GM23338 (cell line): ENCODE measurements at regions not wholly inside any gene's neighbourhood (a gene's known extent, or its start where the extent isn't known, plus 50 kb on each side); places are given as distances from the start of the nearest gene placed in this dataset.
A peak's percentile ranks its signal among the peaks of the same experiment; 100 is the strongest.

Experiments
- ATAC-seq: fragments of 200-7000 bp; cut with Tn5 transposase; 3 replicates; pipeline ENCODE4 v1.9.1; 2020
- DNase-seq: peaks from one replicate; pipeline ENCODE4 v3.0.0-alpha.2; 2015; ENCODE audit warnings: low spot score
- H2AFZ ChIP-seq: fragments of 200-600 bp; sonication (generic); 2 replicates; pipeline ENCODE4 v1.8.0; 2016; ENCODE audit warnings: antibody characterized with exemption, mild to moderate bottlenecking, moderate library complexity
- H3F3A ChIP-seq: fragments of 200-600 bp; sonication (generic); replicated peaks from 2 replicates; pipeline ENCODE4 v1.8.0; 2017; ENCODE audit warnings: antibody characterized with exemption, mixed run types, low read depth
- H3K27ac ChIP-seq: fragments of 200-600 bp; sonication (generic); 2 replicates; pipeline ENCODE4 v1.6.1; 2016; ENCODE audit warnings: low read depth
- H3K27me3 ChIP-seq: fragments of 200-600 bp; sonication (generic); 2 replicates; pipeline ENCODE4 v1.8.0; 2016; ENCODE audit warnings: mild to moderate bottlenecking, mixed run types, moderate library complexity; ENCODE audit not compliant: insufficient read depth
- H3K36me3 ChIP-seq: fragments of 200-600 bp; sonication (generic); 2 replicates; pipeline ENCODE4 v1.8.0; 2016; ENCODE audit warnings: mild to moderate bottlenecking; ENCODE audit not compliant: insufficient read depth
- H3K4me1 ChIP-seq: fragments of 200-600 bp; sonication (generic); 2 replicates; pipeline ENCODE4 v1.8.0; 2016; ENCODE audit warnings: mild to moderate bottlenecking, moderate library complexity; ENCODE audit not compliant: insufficient read depth
- H3K4me2 ChIP-seq: fragments of 200-600 bp; sonication (generic); 2 replicates; pipeline ENCODE4 v1.7.1; 2017; ENCODE audit warnings: mixed run types
- H3K4me3 ChIP-seq: fragments of 200-600 bp; sonication (generic); 2 replicates; pipeline ENCODE4 v1.6.1; 2016; ENCODE audit warnings: mixed run types
- H3K79me2 ChIP-seq: fragments of 200-600 bp; sonication (generic); replicated peaks from 2 replicates; pipeline ENCODE4 v1.8.0; 2017; ENCODE audit warnings: mild to moderate bottlenecking; ENCODE audit not compliant: insufficient read depth
- H3K9me2 ChIP-seq: fragments of 200-600 bp; sonication (generic); 2 replicates; pipeline ENCODE4 v1.8.0; 2017; ENCODE audit not compliant: insufficient read depth
- H4K20me1 ChIP-seq: fragments of 200-600 bp; sonication (generic); replicated peaks from 2 replicates; pipeline ENCODE4 v1.8.0; 2017; ENCODE audit warnings: mild to moderate bottlenecking; ENCODE audit not compliant: insufficient read depth
- H3K27ac Mint-ChIP-seq: 2 replicates; pipeline ENCODE4 v1.8.0; 2020; ENCODE audit warnings: inconsistent platforms, mild to moderate bottlenecking, moderate library complexity, mixed read lengths
- H3K27me3 Mint-ChIP-seq: 3 replicates; pipeline ENCODE4 v1.8.0; 2022; ENCODE audit warnings: low read depth, mild to moderate bottlenecking, moderate library complexity, mixed read lengths, inconsistent platforms; ENCODE audit not compliant: insufficient read depth, poor library complexity
- H3K36me3 Mint-ChIP-seq: 3 replicates; pipeline ENCODE4 v1.8.0; 2021; ENCODE audit warnings: low read depth, mild to moderate bottlenecking, inconsistent platforms, moderate library complexity, mixed read lengths
- H3K4me1 Mint-ChIP-seq: 3 replicates; pipeline ENCODE4 v1.8.0; 2020; ENCODE audit warnings: mild to moderate bottlenecking, inconsistent platforms, mixed read lengths
- H3K4me3 Mint-ChIP-seq: 3 replicates; pipeline ENCODE4 v1.8.0; 2021; ENCODE audit warnings: moderate library complexity, mild to moderate bottlenecking, inconsistent platforms, mixed read lengths
- H3K9me3 Mint-ChIP-seq: 3 replicates; pipeline ENCODE4 v1.8.0; 2020; ENCODE audit warnings: moderate library complexity, mild to moderate bottlenecking, inconsistent platforms, mixed read lengths
- CREB1 ChIP-seq: fragments of 250-450 bp; sonication (Bioruptor Pico); IDR thresholded peaks from 2 replicates; pipeline ENCODE4 v1.5.0; 2020; ENCODE audit warnings: low read depth, mild to moderate bottlenecking, moderate library complexity
- ETS1 ChIP-seq: IDR thresholded peaks from 2 replicates; pipeline ENCODE4 v1.6.1; 2016; ENCODE audit warnings: antibody characterized with exemption
- EZH2 ChIP-seq: fragments of 200-600 bp; sonication (generic); IDR thresholded peaks from one replicate; pipeline ENCODE4 v1.8.0; 2017; ENCODE audit warnings: antibody characterized with exemption, mild to moderate bottlenecking, low read depth; ENCODE audit not compliant: unreplicated experiment
- EZH2phosphoT487 ChIP-seq: fragments of 200-600 bp; sonication (generic); IDR thresholded peaks from one replicate; pipeline ENCODE4 v1.8.1; 2018; ENCODE audit warnings: antibody characterized with exemption; ENCODE audit not compliant: unreplicated experiment
- JUNB ChIP-seq: IDR thresholded peaks from one replicate; pipeline ENCODE4 v1.6.1; 2016; ENCODE audit warnings: antibody characterized with exemption; ENCODE audit not compliant: unreplicated experiment
- NANOG ChIP-seq: IDR thresholded peaks from 2 replicates; pipeline ENCODE4 v1.6.1; 2016; ENCODE audit warnings: antibody characterized with exemption, borderline replicate concordance
- POLR2AphosphoS5 ChIP-seq: IDR thresholded peaks from 2 replicates; pipeline ENCODE4 v1.6.1; 2016; ENCODE audit warnings: antibody characterized with exemption, low read depth
- REST ChIP-seq: IDR thresholded peaks from one replicate; pipeline ENCODE4 v1.6.1; 2018; ENCODE audit warnings: antibody characterized with exemption; ENCODE audit not compliant: unreplicated experiment
- STAT1 ChIP-seq: IDR thresholded peaks from one replicate; pipeline ENCODE4 v1.6.1; 2016; ENCODE audit warnings: antibody characterized with exemption; ENCODE audit not compliant: unreplicated experiment
- ZNF114 ChIP-seq: fragments of 250-450 bp; sonication (Bioruptor Pico); IDR thresholded peaks from 2 replicates; pipeline ENCODE4 v1.5.0; 2020; ENCODE audit warnings: mild to moderate bottlenecking, moderate library complexity
- ZNF331 ChIP-seq: fragments of 250-450 bp; sonication (Bioruptor Pico); IDR thresholded peaks from 2 replicates; pipeline ENCODE4 v1.5.0; 2020; ENCODE audit warnings: low read depth, mild to moderate bottlenecking, moderate library complexity
- TF ChIP-seq, protein P1 (sequence below): fragments of 250-450 bp; sonication (Bioruptor Pico); IDR thresholded peaks from 2 replicates; pipeline ENCODE4 v1.5.0; 2020; ENCODE audit warnings: mild to moderate bottlenecking, moderate library complexity
- TF ChIP-seq, protein P2 (sequence below), 2 experiments: fragments of 200-600 bp in 1 of 2; sonication (generic) in 1 of 2; conservative IDR thresholded peaks; 2 replicates each; pipeline versions ENCODE4 v1.5.1 to v1.6.1; 2016 to 2017; ENCODE audit warnings: antibody characterized with exemption in 2 of 2, low read depth in 2 of 2, mild to moderate bottlenecking in 2 of 2, moderate library complexity in 1 of 2

DNA sequence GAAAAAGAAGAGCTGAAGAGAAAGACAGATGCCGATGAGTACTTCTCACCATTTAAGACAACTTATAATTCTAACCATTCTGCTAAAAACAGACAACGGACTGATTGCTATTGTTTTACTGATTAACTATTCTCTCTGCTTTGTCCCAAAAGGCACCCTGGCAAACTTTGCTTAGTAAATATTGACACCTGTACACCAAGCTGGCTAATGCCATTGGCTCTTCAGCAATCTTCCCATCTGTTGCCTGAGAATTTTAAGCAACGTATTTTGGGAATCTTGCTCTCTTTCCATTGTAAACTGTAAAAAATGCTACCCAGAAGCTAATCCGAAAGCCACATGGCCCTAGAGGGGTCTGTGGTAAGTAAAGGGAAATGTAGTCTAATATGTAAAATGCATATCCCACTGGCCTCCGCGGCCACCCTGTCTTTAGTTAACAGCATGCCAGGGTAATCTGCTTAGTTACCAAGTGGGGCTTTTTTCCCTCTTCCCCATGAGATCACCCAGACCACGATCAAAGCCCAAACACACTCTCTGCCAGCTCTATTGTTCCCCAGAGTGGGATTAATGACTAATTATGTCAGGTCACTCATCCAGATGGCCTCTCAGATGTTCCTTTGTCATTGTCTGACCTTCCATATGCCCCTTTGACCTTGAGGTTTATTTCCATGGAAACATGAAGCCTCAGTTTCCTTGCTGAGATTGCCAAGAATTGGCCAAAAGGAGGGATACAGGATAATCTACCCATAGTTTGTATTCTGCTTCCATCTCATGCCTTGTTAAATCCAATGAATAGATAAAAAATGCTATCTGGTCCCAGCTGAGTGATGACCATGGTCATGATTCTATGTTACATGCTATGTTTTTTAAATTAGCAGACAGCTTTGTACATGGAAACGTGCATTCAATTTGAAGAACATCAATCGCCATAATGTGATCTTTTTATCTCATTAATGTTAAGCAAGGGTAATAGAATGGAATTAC lies 216.4 kb upstream of the MCHR2 start:
- H3K4me3 Mint-ChIP-seq, result no peak overlapping the region
- no peak for ATAC-seq

More for the DNA sequence above, 216.4 kb upstream of the MCHR2 start:
- no peaks in the 10 kb centered on the region for H3K9me2 ChIP-seq
- no peak overlapping the region for H3K27ac ChIP-seq
- no peaks in the 10 kb centered on the region for H3F3A ChIP-seq
- H3K4me3 ChIP-seq, result no peak overlapping the region
- no peak overlapping the region for H3K27ac Mint-ChIP-seq
- no peaks in the 10 kb centered on the region for H3K27me3 ChIP-seq
- H3K36me3 ChIP-seq, result no peaks in the 10 kb centered on the region
- no peaks in the 10 kb centered on the region for H3K27me3 Mint-ChIP-seq
- H3K4me1 ChIP-seq, result 0 out of 2 replicates have a peak, but pooled peaks cover 4% of the 10 kb centered on the region
- no peak overlapping the region for H3K4me2 ChIP-seq
- no peaks in the 10 kb centered on the region for H3K36me3 Mint-ChIP-seq
- no peak for DNase-seq
- H3K9me3 Mint-ChIP-seq, result no peaks in the 10 kb centered on the region
- H2AFZ ChIP-seq, result 0 out of 2 replicates have a peak overlapping the region, but pooled peaks have one; percentile 48
- H3K79me2 ChIP-seq, result no peaks in the 10 kb centered on the region
- no peak for TF ChIP-seq REST
- TF ChIP-seq ZNF114 (CRISPR knock-in tag), result no peak
- TF ChIP-seq CREB1 (CRISPR knock-in tag), result no peak
- TF ChIP-seq, protein P1, sequence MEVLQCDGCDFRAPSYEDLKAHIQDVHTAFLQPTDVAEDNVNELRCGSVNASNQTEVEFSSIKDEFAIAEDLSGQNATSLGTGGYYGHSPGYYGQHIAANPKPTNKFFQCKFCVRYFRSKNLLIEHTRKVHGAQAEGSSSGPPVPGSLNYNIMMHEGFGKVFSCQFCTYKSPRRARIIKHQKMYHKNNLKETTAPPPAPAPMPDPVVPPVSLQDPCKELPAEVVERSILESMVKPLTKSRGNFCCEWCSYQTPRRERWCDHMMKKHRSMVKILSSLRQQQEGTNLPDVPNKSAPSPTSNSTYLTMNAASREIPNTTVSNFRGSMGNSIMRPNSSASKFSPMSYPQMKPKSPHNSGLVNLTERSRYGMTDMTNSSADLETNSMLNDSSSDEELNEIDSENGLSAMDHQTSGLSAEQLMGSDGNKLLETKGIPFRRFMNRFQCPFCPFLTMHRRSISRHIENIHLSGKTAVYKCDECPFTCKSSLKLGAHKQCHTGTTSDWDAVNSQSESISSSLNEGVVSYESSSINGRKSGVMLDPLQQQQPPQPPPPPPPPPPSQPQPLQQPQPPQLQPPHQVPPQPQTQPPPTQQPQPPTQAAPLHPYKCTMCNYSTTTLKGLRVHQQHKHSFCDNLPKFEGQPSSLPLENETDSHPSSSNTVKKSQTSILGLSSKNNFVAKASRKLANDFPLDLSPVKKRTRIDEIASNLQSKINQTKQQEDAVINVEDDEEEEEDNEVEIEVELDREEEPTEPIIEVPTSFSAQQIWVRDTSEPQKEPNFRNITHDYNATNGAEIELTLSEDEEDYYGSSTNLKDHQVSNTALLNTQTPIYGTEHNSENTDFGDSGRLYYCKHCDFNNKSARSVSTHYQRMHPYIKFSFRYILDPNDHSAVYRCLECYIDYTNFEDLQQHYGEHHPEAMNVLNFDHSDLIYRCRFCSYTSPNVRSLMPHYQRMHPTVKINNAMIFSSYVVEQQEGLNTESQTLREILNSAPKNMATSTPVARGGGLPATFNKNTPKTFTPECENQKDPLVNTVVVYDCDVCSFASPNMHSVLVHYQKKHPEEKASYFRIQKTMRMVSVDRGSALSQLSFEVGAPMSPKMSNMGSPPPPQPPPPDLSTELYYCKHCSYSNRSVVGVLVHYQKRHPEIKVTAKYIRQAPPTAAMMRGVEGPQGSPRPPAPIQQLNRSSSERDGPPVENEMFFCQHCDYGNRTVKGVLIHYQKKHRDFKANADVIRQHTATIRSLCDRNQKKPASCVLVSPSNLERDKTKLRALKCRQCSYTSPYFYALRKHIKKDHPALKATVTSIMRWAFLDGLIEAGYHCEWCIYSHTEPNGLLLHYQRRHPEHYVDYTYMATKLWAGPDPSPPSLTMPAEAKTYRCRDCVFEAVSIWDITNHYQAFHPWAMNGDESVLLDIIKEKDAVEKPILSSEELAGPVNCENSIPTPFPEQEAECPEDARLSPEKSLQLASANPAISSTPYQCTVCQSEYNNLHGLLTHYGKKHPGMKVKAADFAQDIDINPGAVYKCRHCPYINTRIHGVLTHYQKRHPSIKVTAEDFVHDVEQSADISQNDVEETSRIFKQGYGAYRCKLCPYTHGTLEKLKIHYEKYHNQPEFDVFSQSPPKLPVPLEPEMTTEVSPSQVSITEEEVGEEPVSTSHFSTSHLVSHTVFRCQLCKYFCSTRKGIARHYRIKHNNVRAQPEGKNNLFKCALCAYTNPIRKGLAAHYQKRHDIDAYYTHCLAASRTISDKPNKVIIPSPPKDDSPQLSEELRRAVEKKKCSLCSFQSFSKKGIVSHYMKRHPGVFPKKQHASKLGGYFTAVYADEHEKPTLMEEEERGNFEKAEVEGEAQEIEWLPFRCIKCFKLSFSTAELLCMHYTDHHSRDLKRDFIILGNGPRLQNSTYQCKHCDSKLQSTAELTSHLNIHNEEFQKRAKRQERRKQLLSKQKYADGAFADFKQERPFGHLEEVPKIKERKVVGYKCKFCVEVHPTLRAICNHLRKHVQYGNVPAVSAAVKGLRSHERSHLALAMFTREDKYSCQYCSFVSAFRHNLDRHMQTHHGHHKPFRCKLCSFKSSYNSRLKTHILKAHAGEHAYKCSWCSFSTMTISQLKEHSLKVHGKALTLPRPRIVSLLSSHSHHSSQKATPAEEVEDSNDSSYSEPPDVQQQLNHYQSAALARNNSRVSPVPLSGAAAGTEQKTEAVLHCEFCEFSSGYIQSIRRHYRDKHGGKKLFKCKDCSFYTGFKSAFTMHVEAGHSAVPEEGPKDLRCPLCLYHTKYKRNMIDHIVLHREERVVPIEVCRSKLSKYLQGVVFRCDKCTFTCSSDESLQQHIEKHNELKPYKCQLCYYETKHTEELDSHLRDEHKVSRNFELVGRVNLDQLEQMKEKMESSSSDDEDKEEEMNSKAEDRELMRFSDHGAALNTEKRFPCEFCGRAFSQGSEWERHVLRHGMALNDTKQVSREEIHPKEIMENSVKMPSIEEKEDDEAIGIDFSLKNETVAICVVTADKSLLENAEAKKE, result no peak
- no peak for TF ChIP-seq STAT1
- TF ChIP-seq, protein P2, sequence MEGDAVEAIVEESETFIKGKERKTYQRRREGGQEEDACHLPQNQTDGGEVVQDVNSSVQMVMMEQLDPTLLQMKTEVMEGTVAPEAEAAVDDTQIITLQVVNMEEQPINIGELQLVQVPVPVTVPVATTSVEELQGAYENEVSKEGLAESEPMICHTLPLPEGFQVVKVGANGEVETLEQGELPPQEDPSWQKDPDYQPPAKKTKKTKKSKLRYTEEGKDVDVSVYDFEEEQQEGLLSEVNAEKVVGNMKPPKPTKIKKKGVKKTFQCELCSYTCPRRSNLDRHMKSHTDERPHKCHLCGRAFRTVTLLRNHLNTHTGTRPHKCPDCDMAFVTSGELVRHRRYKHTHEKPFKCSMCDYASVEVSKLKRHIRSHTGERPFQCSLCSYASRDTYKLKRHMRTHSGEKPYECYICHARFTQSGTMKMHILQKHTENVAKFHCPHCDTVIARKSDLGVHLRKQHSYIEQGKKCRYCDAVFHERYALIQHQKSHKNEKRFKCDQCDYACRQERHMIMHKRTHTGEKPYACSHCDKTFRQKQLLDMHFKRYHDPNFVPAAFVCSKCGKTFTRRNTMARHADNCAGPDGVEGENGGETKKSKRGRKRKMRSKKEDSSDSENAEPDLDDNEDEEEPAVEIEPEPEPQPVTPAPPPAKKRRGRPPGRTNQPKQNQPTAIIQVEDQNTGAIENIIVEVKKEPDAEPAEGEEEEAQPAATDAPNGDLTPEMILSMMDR (conservative IDR thresholded peaks at IDR 0.05; ENCODE audit: low read depth in 2 of 2), result no peak
- no peak for TF ChIP-seq ETS1
- TF ChIP-seq JUNB, result no peak
- no peak for TF ChIP-seq EZH2phosphoT487
- TF ChIP-seq POLR2AphosphoS5, result no peak
- TF ChIP-seq EZH2, result no peak
- no peak for TF ChIP-seq ZNF331 (CRISPR knock-in tag)
- no peak for TF ChIP-seq NANOG
- no peaks in the 10 kb centered on the region for H4K20me1 ChIP-seq
- H3K4me1 Mint-ChIP-seq, result peaks cover 11% of the 10 kb centered on the region
